Omental fat pad (tissue), 3 donors: ENCODE measurements at regions not wholly inside any gene's neighbourhood (a gene's known extent, or its start where the extent isn't known, plus 50 kb on each side); places are given as distances from the start of the nearest gene placed in this dataset.

Experiments used
- ATAC-seq: fragments of 150-250 bp; one replicate; pipeline ENCODE4 v1.9.1; 2016; ENCODE audit warnings: mild to moderate bottlenecking, moderate library complexity; ENCODE audit not compliant: low FRiP score
- DNase-seq: peaks from one replicate; pipeline ENCODE4 v3.0.0-alpha.2; 2019; ENCODE audit warnings: low spot score
- CTCF ChIP-seq, 3 donors: fragments of 450-650 bp; IDR thresholded peaks; one replicate each; pipeline ENCODE4 v1.5.1; 2016 to 2017; ENCODE audit warnings: antibody characterized with exemption in 3 of 3, mild to moderate bottlenecking in 3 of 3, moderate library complexity in 2 of 3

- DNase-seq (no peak), ATAC-seq (no peak)
- no peak for TF ChIP-seq CTCF (IDR thresholded peaks at IDR 0.05)
These were observed 310.9 kb downstream of the MFSD1 start for GRCh38 chr3:159112724-159113123.

- TF ChIP-seq CTCF (IDR thresholded peaks at IDR 0.05): no peak
- no peak for ATAC-seq
These were observed 311.5 kb downstream of the MFSD1 start for GRCh38 chr3:159113221-159113875.

GRCh38 chr3:159114582-159114981 lies 312.7 kb downstream of the MFSD1 start:
- no peak for TF ChIP-seq CTCF (IDR thresholded peaks at IDR 0.05)
- no peak for ATAC-seq

More at GRCh38 chr3:159113221-159113875, 311.5 kb downstream of the MFSD1 start:
- no peak for DNase-seq

GRCh38 chr3:159123877-159124276 lies 322.0 kb downstream of the MFSD1 start:
- no peak for TF ChIP-seq CTCF (IDR thresholded peaks at IDR 0.05)
- DNase-seq (no peak), ATAC-seq (no peak)

More at GRCh38 chr3:159114582-159114981, 312.7 kb downstream of the MFSD1 start:
- DNase-seq: no peak

- no peak for DNase-seq
- no peak for TF ChIP-seq CTCF (IDR thresholded peaks at IDR 0.05)
- ATAC-seq: no peak
These were observed 324.6 kb downstream of the MFSD1 start for GRCh38 chr3:159126261-159127020.

- TF ChIP-seq CTCF (IDR thresholded peaks at IDR 0.05): no peak
- DNase-seq (no peak), ATAC-seq (no peak)
These were observed 325.2 kb downstream of the MFSD1 start for GRCh38 chr3:159127021-159127392.

- ATAC-seq: no peak
These were observed 326.8 kb downstream of the MFSD1 start for GRCh38 chr3:159128628-159129027.

More at GRCh38 chr3:159128628-159129027, 326.8 kb downstream of the MFSD1 start:
- DNase-seq: no peak
- no peak for TF ChIP-seq CTCF (IDR thresholded peaks at IDR 0.05)
